Neuronal stem cell (in vitro differentiated cells): ENCODE measurements at regions not wholly inside any gene's neighbourhood (a gene's known extent, or its start where the extent isn't known, plus 50 kb on each side); places are given as distances from the start of the nearest gene placed in this dataset.

Source experiments
- DNase-seq: peaks from one replicate; pipeline ENCODE4 v3.0.0-alpha.2; 2013; ENCODE audit warnings: low spot score
- H2AFZ ChIP-seq: one replicate; pipeline ENCODE4 v1.6.1; 2013; ENCODE audit warnings: mild to moderate bottlenecking, low read length, inconsistent platforms
- H2AK5ac ChIP-seq: 2 replicates; pipeline ENCODE4 v1.6.1; 2013; ENCODE audit warnings: low read depth, mild to moderate bottlenecking, inconsistent platforms, low read length, moderate library complexity, mixed read lengths
- H2BK120ac ChIP-seq: 2 replicates; pipeline ENCODE4 v1.6.1; 2013; ENCODE audit warnings: low read depth, mild to moderate bottlenecking, inconsistent platforms, low read length, moderate library complexity, mixed read lengths
- H2BK12ac ChIP-seq: one replicate; pipeline ENCODE4 v1.6.1; 2013; ENCODE audit warnings: low read length, inconsistent platforms
- H2BK15ac ChIP-seq: 2 replicates; pipeline ENCODE4 v1.6.1; 2013; ENCODE audit warnings: mild to moderate bottlenecking, low read length, inconsistent platforms, mixed read lengths
- H2BK5ac ChIP-seq: one replicate; pipeline ENCODE4 v1.6.1; 2013; ENCODE audit warnings: inconsistent platforms, mild to moderate bottlenecking, low read length, moderate library complexity
- H3K14ac ChIP-seq: one replicate; pipeline ENCODE4 v1.6.1; 2013; ENCODE audit warnings: low read length, inconsistent platforms
- H3K18ac ChIP-seq: 2 replicates; pipeline ENCODE4 v1.6.1; 2013; ENCODE audit warnings: low read length, inconsistent platforms
- H3K23ac ChIP-seq: 2 replicates; pipeline ENCODE4 v1.6.1; 2013; ENCODE audit warnings: low read depth, mild to moderate bottlenecking, mixed read lengths, low read length, inconsistent platforms; ENCODE audit not compliant: poor library complexity
- H3K27ac ChIP-seq: replicated peaks from 3 replicates; pipeline ENCODE4 v1.5.1; 2013; ENCODE audit warnings: low read length, inconsistent platforms
- H3K27me3 ChIP-seq, 3 experiments: 2 replicates each; pipeline ENCODE4 v1.6.1; 2013; ENCODE audit warnings: low read length in 3 of 3, mild to moderate bottlenecking in 2 of 3, inconsistent platforms in 1 of 3, low read depth in 1 of 3, mixed read lengths in 1 of 3, moderate library complexity in 1 of 3; ENCODE audit not compliant: control insufficient read depth in 3 of 3, insufficient read depth in 3 of 3
- H3K36me3 ChIP-seq, 2 donors: replicated peaks in 1 of 2; 2 replicates each; pipeline ENCODE4 v1.6.1; 2013; ENCODE audit warnings: low read length in 2 of 2; ENCODE audit not compliant: control insufficient read depth in 2 of 2, insufficient read depth in 2 of 2
- H3K4ac ChIP-seq: 2 replicates; pipeline ENCODE4 v1.6.1; 2013; ENCODE audit warnings: inconsistent platforms, mild to moderate bottlenecking, low read length, moderate library complexity
- H3K4me1 ChIP-seq, 2 donors: 1 replicate in 1 of 2; 2 replicates in 1 of 2; pipeline ENCODE4 v1.6.1; 2013; ENCODE audit warnings: low read length in 2 of 2, low read depth in 1 of 2; ENCODE audit not compliant: control insufficient read depth in 2 of 2, insufficient read depth in 1 of 2
- H3K4me2 ChIP-seq: one replicate; pipeline ENCODE4 v1.6.1; 2013; ENCODE audit warnings: mild to moderate bottlenecking, low read length, inconsistent platforms; ENCODE audit not compliant: insufficient read depth, poor library complexity, severe bottlenecking
- H3K4me3 ChIP-seq, 2 donors: 2 replicates each; pipeline ENCODE4 v1.5.1; 2013; ENCODE audit warnings: low read length in 2 of 2, mild to moderate bottlenecking in 2 of 2, inconsistent platforms in 1 of 2, moderate library complexity in 1 of 2
- H3K79me1 ChIP-seq: one replicate; pipeline ENCODE4 v1.6.1; 2013; ENCODE audit warnings: low read depth, mild to moderate bottlenecking, inconsistent platforms, low read length, moderate library complexity
- H3K9ac ChIP-seq: one replicate; pipeline ENCODE4 v1.6.1; 2013; ENCODE audit warnings: mild to moderate bottlenecking, low read depth, low read length, inconsistent platforms; ENCODE audit not compliant: poor library complexity
- H3K9me3 ChIP-seq, 2 donors: replicated peaks in 1 of 2; 2 replicates each; pipeline versions ENCODE3 to v1.6.1; 2013; ENCODE audit warnings: low read length in 2 of 2, mild to moderate bottlenecking in 2 of 2, inconsistent platforms in 1 of 2, low read depth in 1 of 2, mixed read lengths in 1 of 2, moderate library complexity in 1 of 2; ENCODE audit not compliant: control insufficient read depth in 2 of 2, insufficient read depth in 1 of 2
- H4K8ac ChIP-seq: one replicate; pipeline ENCODE4 v1.6.1; 2013; ENCODE audit warnings: low read depth, mild to moderate bottlenecking, inconsistent platforms, low read length, moderate library complexity
- H4K91ac ChIP-seq: one replicate; pipeline ENCODE4 v1.6.1; 2013; ENCODE audit warnings: low read length, low read depth, mild to moderate bottlenecking, inconsistent platforms; ENCODE audit not compliant: poor library complexity
- WGBS, 2 donors: extraction: QIAGEN DNeasy Blood & Tissue Kit; methylation state at CpG; one replicate each; pipeline ENCODE4 v1.1.7; 2013; ENCODE audit warnings: missing lambda C conversion rate in 2 of 2, mixed read lengths in 1 of 2; ENCODE audit not compliant: insufficient read length in 2 of 2, insufficient replicate concordance in 1 of 2; ENCODE audit errors: extremely low coverage in 2 of 2; 5-methylcytosine and 5-hydroxymethylcytosine counted together

DNA sequence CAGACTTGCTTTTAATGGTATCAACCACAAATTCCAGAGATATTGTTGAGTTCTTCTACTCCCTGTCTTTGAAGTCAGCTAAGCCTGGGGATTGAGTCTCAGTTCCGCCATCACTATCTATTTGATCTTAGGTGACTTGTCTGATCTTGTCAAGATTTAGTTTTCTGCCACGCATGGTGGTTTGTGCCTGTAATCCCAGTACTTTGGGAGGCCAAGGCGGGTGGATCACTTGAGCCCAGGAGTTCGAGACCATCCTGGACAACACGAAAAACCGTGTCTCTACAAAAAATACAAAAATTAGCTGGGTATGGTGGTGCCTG lies 376.9 kb downstream of the FGF9 start:
- H4K91ac ChIP-seq = no peak overlapping the region
- H3K4me3 ChIP-seq = no peak overlapping the region
- no peaks in the 10 kb centered on the region for H3K4me1 ChIP-seq
- DNase-seq = no peak
- no peak overlapping the region for H4K8ac ChIP-seq
- no peaks in the 10 kb centered on the region for H3K79me1 ChIP-seq
- no peak overlapping the region for H2BK15ac ChIP-seq
- H3K14ac ChIP-seq = no peak overlapping the region
- H3K9me3 ChIP-seq = no peaks in the 10 kb centered on the region
- WGBS, 2 donors = no CpG with 5 or more reads among the region's 6 CpGs
- H2BK12ac ChIP-seq = no peak overlapping the region
- no peaks in the 10 kb centered on the region for H3K36me3 ChIP-seq
- H2AFZ ChIP-seq = no peak overlapping the region
- H3K4ac ChIP-seq = no peak overlapping the region
- H2BK120ac ChIP-seq = no peak overlapping the region
- no peak overlapping the region for H3K9ac ChIP-seq
- no peak overlapping the region for H2BK5ac ChIP-seq
- H3K27ac ChIP-seq = no peak overlapping the region
- H3K27me3 ChIP-seq = no peaks in the 10 kb centered on the region
- no peak overlapping the region for H3K18ac ChIP-seq
- no peak overlapping the region for H3K23ac ChIP-seq
- H3K4me2 ChIP-seq = no peak overlapping the region
- no peak overlapping the region for H2AK5ac ChIP-seq

DNA sequence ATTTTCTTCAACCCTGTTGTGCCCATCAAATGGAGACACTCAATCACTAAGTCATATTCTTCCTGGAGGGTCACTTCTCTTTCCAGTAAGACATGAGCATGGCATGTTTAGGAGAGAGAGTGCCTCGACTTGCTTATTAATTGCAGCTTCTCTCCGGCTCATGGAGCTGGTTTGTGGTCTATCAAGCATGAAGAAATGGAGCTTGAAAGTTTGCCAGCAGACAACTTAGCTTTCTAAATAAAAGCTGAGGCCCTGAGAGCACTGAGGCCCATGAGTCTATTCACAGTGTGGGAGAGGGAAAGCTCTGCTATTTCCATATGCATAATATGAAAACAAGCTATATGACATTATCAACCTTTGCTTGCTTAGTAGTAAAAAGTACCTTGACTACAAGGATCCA lies 378.5 kb downstream of the FGF9 start:
- Histone ChIP-seq H3K9me3 (no peaks in the 10 kb centered on the region), H3K27ac (no peak overlapping the region), H3K4me3 (no peak overlapping the region), H3K9ac (no peak overlapping the region), H4K8ac (no peak overlapping the region), H4K91ac (no peak overlapping the region), H3K4ac (no peak overlapping the region), H2BK12ac (no peak overlapping the region), H3K4me1 (no peaks in the 10 kb centered on the region), H3K27me3 (no peaks in the 10 kb centered on the region), H3K14ac (no peak overlapping the region), H3K36me3 (no peaks in the 10 kb centered on the region), H3K23ac (no peak overlapping the region), H3K79me1 (no peaks in the 10 kb centered on the region), H3K4me2 (no peak overlapping the region), H2AFZ (no peak overlapping the region), H2AK5ac (no peak overlapping the region), H2BK120ac (no peak overlapping the region), H3K18ac (no peak overlapping the region), H2BK5ac (no peak overlapping the region), H2BK15ac (no peak overlapping the region)
- DNase-seq = no peak
- no CpG with 5 or more reads among the region's 2 CpGs for WGBS, 2 donors

DNA sequence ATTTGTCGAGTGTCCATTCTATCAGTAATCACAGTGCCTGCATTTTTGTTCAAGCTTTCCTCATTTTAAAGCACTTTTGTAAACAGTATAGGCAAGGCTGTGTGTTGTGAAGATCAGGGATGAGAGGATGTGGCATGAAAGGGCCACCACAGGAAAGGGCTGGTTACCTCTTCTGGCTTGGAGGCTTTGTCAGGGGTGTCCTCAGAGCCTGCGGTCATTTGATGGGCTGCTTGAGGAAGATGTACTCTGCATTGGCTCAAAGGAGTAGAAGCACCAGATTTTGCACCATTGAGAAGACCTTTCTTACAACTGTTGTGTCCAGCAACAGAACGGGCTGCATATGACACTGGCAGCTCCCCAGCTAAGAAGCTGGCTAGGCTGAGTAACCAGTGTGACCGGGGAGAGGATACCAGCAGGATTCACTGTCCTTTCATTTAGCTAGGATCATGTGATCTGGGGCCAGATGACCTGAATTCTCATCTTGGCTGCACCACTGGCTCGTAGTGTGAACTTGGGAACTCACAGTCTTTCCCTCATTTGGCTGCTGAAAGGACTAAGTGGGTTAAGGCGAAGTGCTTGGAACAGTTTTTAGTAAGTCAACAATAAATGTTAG lies 380.2 kb downstream of the FGF9 start:
- no peak overlapping the region for H3K9ac ChIP-seq
- DNase-seq = no peak
- H3K4me1 ChIP-seq = peaks cover 0 to 4% of the 10 kb centered on the region in 2 donors
- no peaks in the 10 kb centered on the region for H3K36me3 ChIP-seq
- no peak overlapping the region for H2BK5ac ChIP-seq
- no peak overlapping the region for H2BK12ac ChIP-seq
- no peak overlapping the region for H3K18ac ChIP-seq
- no peak overlapping the region for H3K27ac ChIP-seq
- no peaks in the 10 kb centered on the region for H3K79me1 ChIP-seq
- no peaks in the 10 kb centered on the region for H3K9me3 ChIP-seq
- no peak overlapping the region for H2AFZ ChIP-seq
- H3K27me3 ChIP-seq = no peaks in the 10 kb centered on the region
- no peak overlapping the region for H2AK5ac ChIP-seq
- no peak overlapping the region for H3K4me3 ChIP-seq
- WGBS, 2 donors = 100% methylated on average over 1 of the region's 6 CpGs; no CpG with 5 or more reads in 1 of the 2 donors
- no peak overlapping the region for H3K14ac ChIP-seq
- no peak overlapping the region for H3K23ac ChIP-seq
- H3K4me2 ChIP-seq = no peak overlapping the region
- H3K4ac ChIP-seq = no peak overlapping the region
- no peak overlapping the region for H4K91ac ChIP-seq
- H2BK15ac ChIP-seq = no peak overlapping the region
- no peak overlapping the region for H4K8ac ChIP-seq
- H2BK120ac ChIP-seq = no peak overlapping the region

DNA sequence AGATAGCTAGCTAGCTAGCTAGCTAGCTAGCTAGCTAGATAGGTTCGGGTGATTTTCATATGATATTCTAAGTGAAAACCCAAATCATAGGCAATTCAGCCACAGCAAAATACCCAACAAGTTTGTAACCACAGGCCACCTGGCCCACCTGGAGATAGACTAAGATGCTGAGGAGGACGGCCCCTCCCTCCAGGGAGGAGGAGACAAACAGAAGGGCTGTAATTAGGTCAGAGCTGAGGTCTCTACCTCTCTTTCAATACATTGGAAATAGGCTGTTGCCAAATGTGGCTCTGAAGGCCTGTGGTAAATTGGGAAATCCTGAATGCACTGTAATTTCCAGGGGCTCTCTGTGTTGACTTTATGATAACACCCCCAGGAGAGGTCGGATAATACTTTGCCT lies 382.2 kb downstream of the FGF9 start:
- no peaks in the 10 kb centered on the region for H3K36me3 ChIP-seq
- H3K79me1 ChIP-seq = no peaks in the 10 kb centered on the region
- no peak overlapping the region for H2BK5ac ChIP-seq
- no peak overlapping the region for H3K4me2 ChIP-seq
- no peak overlapping the region for H2BK15ac ChIP-seq
- peaks cover 0 to 4% of the 10 kb centered on the region in 2 donors for H3K4me1 ChIP-seq
- H3K14ac ChIP-seq = no peak overlapping the region
- H2AFZ ChIP-seq = no peak overlapping the region
- H4K91ac ChIP-seq = no peak overlapping the region
- no peak overlapping the region for H4K8ac ChIP-seq
- H2AK5ac ChIP-seq = no peak overlapping the region
- H3K23ac ChIP-seq = no peak overlapping the region
- no peak for DNase-seq
- WGBS, 2 donors = no CpG with 5 or more reads among the region's 3 CpGs
- no peaks in the 10 kb centered on the region for H3K27me3 ChIP-seq
- no peak overlapping the region for H2BK12ac ChIP-seq
- H3K4ac ChIP-seq = no peak overlapping the region
- H3K9me3 ChIP-seq = no peaks in the 10 kb centered on the region
- H3K4me3 ChIP-seq = no peak overlapping the region
- H3K18ac ChIP-seq = no peak overlapping the region
- no peak overlapping the region for H3K9ac ChIP-seq
- no peak overlapping the region for H2BK120ac ChIP-seq
- H3K27ac ChIP-seq = no peak overlapping the region
